Endodermal cell (in vitro differentiated cells): ENCODE measurements at regions not wholly inside any gene's neighbourhood (a gene's known extent, or its start where the extent isn't known, plus 50 kb on each side); places are given as distances from the start of the nearest gene placed in this dataset.
"Not testable (repeated sequence)": the region's sequence is repeated elsewhere in the genome, so short reads cannot be mapped to it uniquely, and the experiment has no call there.

Experiments used
- DNase-seq: peaks from one replicate; pipeline ENCODE4 v3.0.0-alpha.2; 2017
- H3K27ac ChIP-seq: 2 replicates; pipeline ENCODE4 v1.5.1; 2013; ENCODE audit warnings: mild to moderate bottlenecking, low read depth, low read length, moderate library complexity
- H3K27me3 ChIP-seq: 2 replicates; pipeline ENCODE4 v1.6.1; 2013; ENCODE audit warnings: mild to moderate bottlenecking, low read length, moderate library complexity; ENCODE audit not compliant: insufficient read depth, control insufficient read depth, poor library complexity, severe bottlenecking
- H3K36me3 ChIP-seq: 2 replicates; pipeline ENCODE4 v1.7.0; 2013; ENCODE audit warnings: mild to moderate bottlenecking, low read length, moderate library complexity; ENCODE audit not compliant: control insufficient read depth, insufficient read depth
- H3K4me1 ChIP-seq: one replicate; pipeline ENCODE4 v1.7.0; 2013; ENCODE audit warnings: low read length; ENCODE audit not compliant: control insufficient read depth, insufficient read depth
- H3K4me3 ChIP-seq: 2 replicates; pipeline ENCODE4 v1.5.1; 2013; ENCODE audit warnings: mild to moderate bottlenecking, low read length, moderate library complexity
- H3K9ac ChIP-seq: 2 replicates; pipeline ENCODE4 v1.6.1; 2013; ENCODE audit warnings: mild to moderate bottlenecking, low read length, moderate library complexity; ENCODE audit not compliant: poor library complexity, severe bottlenecking; ENCODE audit errors: extremely low read depth
- H3K9me3 ChIP-seq: 2 replicates; pipeline ENCODE4 v1.6.1; 2013; ENCODE audit warnings: mild to moderate bottlenecking, low read length, moderate library complexity; ENCODE audit not compliant: control insufficient read depth
- H3K27ac Mint-ChIP-seq: 2 replicates; pipeline ENCODE4 v1.8.0; 2020; ENCODE audit warnings: mixed read lengths
- H3K27me3 Mint-ChIP-seq: 2 replicates; pipeline ENCODE4 v1.8.0; 2021; ENCODE audit warnings: mild to moderate bottlenecking, mixed read lengths; ENCODE audit not compliant: insufficient read depth
- H3K36me3 Mint-ChIP-seq: 2 replicates; pipeline ENCODE4 v1.8.0; 2020; ENCODE audit warnings: low read depth, mixed read lengths
- H3K4me1 Mint-ChIP-seq: 2 replicates; pipeline ENCODE4 v1.8.0; 2020; ENCODE audit warnings: mixed read lengths
- H3K4me3 Mint-ChIP-seq: 2 replicates; pipeline ENCODE4 v1.8.0; 2020; ENCODE audit warnings: mild to moderate bottlenecking, moderate library complexity, mixed read lengths
- H3K9me3 Mint-ChIP-seq: 2 replicates; pipeline ENCODE4 v1.8.0; 2020; ENCODE audit warnings: mild to moderate bottlenecking, mixed read lengths
- WGBS, 2 experiments: methylation state at CpG; one replicate each; pipeline versions ENCODE4 v1.1.5 to v1.1.7; 2013; ENCODE audit warnings: missing lambda C conversion rate in 2 of 2, mixed read lengths in 1 of 2; ENCODE audit not compliant: insufficient coverage in 1 of 2, insufficient read length in 1 of 2; 5-methylcytosine and 5-hydroxymethylcytosine counted together

- not testable (repeated sequence) for H3K27me3 Mint-ChIP-seq, H3K27ac Mint-ChIP-seq, H3K9me3 ChIP-seq, H3K4me3 ChIP-seq, DNase-seq, H3K27me3 ChIP-seq, H3K4me1 ChIP-seq, H3K36me3 ChIP-seq, H3K4me3 Mint-ChIP-seq, H3K4me1 Mint-ChIP-seq, H3K9me3 Mint-ChIP-seq, H3K27ac ChIP-seq, H3K9ac ChIP-seq, H3K36me3 Mint-ChIP-seq
- 94% methylated on average over 2 of the region's 6 CpGs; no CpG with 5 or more reads in 1 of the 2 experiments for WGBS, 2 experiments
These were observed 293.7 kb upstream of the PLGLB1 start for GRCh38 chr2:87315183-87315902.

GRCh38 chr2:87317193-87317592, 295.5 kb upstream of the PLGLB1 start:
- H3K36me3 Mint-ChIP-seq, H3K27me3 ChIP-seq, H3K9me3 Mint-ChIP-seq, H3K27me3 Mint-ChIP-seq, H3K27ac Mint-ChIP-seq, DNase-seq, H3K9me3 ChIP-seq, H3K27ac ChIP-seq, H3K4me3 ChIP-seq, H3K9ac ChIP-seq, H3K36me3 ChIP-seq, H3K4me3 Mint-ChIP-seq, H3K4me1 ChIP-seq, H3K4me1 Mint-ChIP-seq: not testable (repeated sequence)
- WGBS, 2 experiments, result no CpG with 5 or more reads among the region's 1 CpG

- not testable (repeated sequence) for H3K9ac ChIP-seq, H3K4me1 Mint-ChIP-seq, H3K27me3 ChIP-seq, H3K4me1 ChIP-seq, H3K9me3 Mint-ChIP-seq, H3K27ac Mint-ChIP-seq, H3K9me3 ChIP-seq, H3K36me3 Mint-ChIP-seq, H3K36me3 ChIP-seq, DNase-seq, H3K4me3 Mint-ChIP-seq, H3K4me3 ChIP-seq, H3K27ac ChIP-seq, H3K27me3 Mint-ChIP-seq
- no CpG with 5 or more reads among the region's 2 CpGs for WGBS, 2 experiments
These were observed 297.3 kb upstream of the PLGLB1 start for GRCh38 chr2:87318814-87319491.

GRCh38 chr2:87319705-87320104, 298.1 kb upstream of the PLGLB1 start:
- not testable (repeated sequence) for H3K9ac ChIP-seq, H3K27me3 ChIP-seq, H3K4me3 ChIP-seq, H3K4me3 Mint-ChIP-seq, H3K27me3 Mint-ChIP-seq, H3K36me3 ChIP-seq, H3K9me3 ChIP-seq, H3K9me3 Mint-ChIP-seq, H3K27ac ChIP-seq, H3K4me1 ChIP-seq, H3K27ac Mint-ChIP-seq, DNase-seq, H3K36me3 Mint-ChIP-seq, H3K4me1 Mint-ChIP-seq
- WGBS, 2 experiments, result 96% methylated on average over 2 of the region's 2 CpGs; no CpG with 5 or more reads in 1 of the 2 experiments

GRCh38 chr2:87321201-87321600, 299.6 kb upstream of the PLGLB1 start:
- H3K9ac ChIP-seq, H3K4me3 Mint-ChIP-seq, H3K9me3 ChIP-seq, DNase-seq, H3K27ac ChIP-seq, H3K4me3 ChIP-seq, H3K27me3 Mint-ChIP-seq, H3K36me3 Mint-ChIP-seq, H3K27me3 ChIP-seq, H3K27ac Mint-ChIP-seq, H3K4me1 ChIP-seq, H3K9me3 Mint-ChIP-seq, H3K36me3 ChIP-seq, H3K4me1 Mint-ChIP-seq: not testable (repeated sequence)
- WGBS, 2 experiments, result 83% methylated on average over 5 of the region's 9 CpGs; no CpG with 5 or more reads in 1 of the 2 experiments

- H3K4me1 Mint-ChIP-seq, H3K9ac ChIP-seq: not testable (repeated sequence)
These were observed 302.8 kb upstream of the PLGLB1 start for GRCh38 chr2:87324335-87325041.

More at GRCh38 chr2:87324335-87325041, 302.8 kb upstream of the PLGLB1 start:
- H3K27me3 ChIP-seq, H3K4me3 ChIP-seq, DNase-seq, H3K27me3 Mint-ChIP-seq, H3K4me1 ChIP-seq, H3K27ac Mint-ChIP-seq, H3K9me3 Mint-ChIP-seq, H3K9me3 ChIP-seq, H3K4me3 Mint-ChIP-seq, H3K27ac ChIP-seq, H3K36me3 ChIP-seq, H3K36me3 Mint-ChIP-seq: not testable (repeated sequence)
- 83 to 100% methylated on average over 1 of the region's 6 CpGs for WGBS, 2 experiments
